ENCODE measurements at regions not wholly inside any gene's neighbourhood (a gene's known extent, or its start where the extent isn't known, plus 50 kb on each side); places are given as distances from the start of the nearest gene placed in this dataset.

GRCh38 chr3:32048487-32049182 lies 57.8 kb upstream of the GPD1L start:
- TF ChIP-seq CTCF (IDR thresholded peaks at IDR 0.05) (no peak), POLR2AphosphoS5 (IDR thresholded peaks at IDR 0.05) (no peak), EP300 (IDR thresholded peaks at IDR 0.05) (no peak)
